K562 (cell line): ENCODE measurements at regions not wholly inside any gene's neighbourhood (a gene's known extent, or its start where the extent isn't known, plus 50 kb on each side); places are given as distances from the start of the nearest gene placed in this dataset.

Experiments used
- ATF1 ChIP-seq, 2 experiments: fragments of 450-650 bp in 1 of 2; IDR thresholded peaks; 2 replicates each; pipeline ENCODE4 v1.6.1; 2016; ENCODE audit warnings: missing compliant biosample characterization in 1 of 2, missing genetic modification characterization in 1 of 2
- CTBP1 ChIP-seq: fragments of 450-650 bp; IDR thresholded peaks from 2 replicates; pipeline ENCODE4 v1.6.1; 2016; ENCODE audit warnings: borderline replicate concordance
- CXXC5 ChIP-seq: fragments of 250-450 bp; sonication (Bioruptor Pico); IDR thresholded peaks from 2 replicates; pipeline ENCODE4 v1.8.0; 2022; ENCODE audit warnings: inconsistent platforms, mild to moderate bottlenecking, moderate library complexity
- DPF2 ChIP-seq: fragments of 450-650 bp; IDR thresholded peaks from 2 replicates; pipeline ENCODE4 v1.6.1; 2016
- ESRRA ChIP-seq: fragments of 450-650 bp; IDR thresholded peaks from 2 replicates; pipeline ENCODE4 v1.6.1; 2014; ENCODE audit warnings: low read depth, mild to moderate bottlenecking, moderate library complexity, borderline replicate concordance
- EWSR1 ChIP-seq: fragments of 450-650 bp; IDR thresholded peaks from 2 replicates; pipeline ENCODE4 v1.6.1; 2018; ENCODE audit warnings: borderline replicate concordance, mild to moderate bottlenecking, low read depth, moderate library complexity; ENCODE audit not compliant: partially characterized antibody
- FOSL1 ChIP-seq: fragments of 200-800 bp; sonication (Bioruptor generic); conservative IDR thresholded peaks from 2 replicates; pipeline ENCODE4 v1.6.1; 2016; ENCODE audit warnings: missing genetic modification characterization, missing compliant biosample characterization
- GABPA ChIP-seq: fragments of 200-800 bp; sonication (Bioruptor generic); conservative IDR thresholded peaks from 2 replicates; pipeline ENCODE4 v1.6.1; 2016; ENCODE audit warnings: low read depth, missing genetic modification characterization, missing compliant biosample characterization
- GABPB1 ChIP-seq: sonication (generic); formaldehyde crosslinking; IDR thresholded peaks from 2 replicates; pipeline ENCODE4 v1.8.0; 2022; ENCODE audit warnings: mild to moderate bottlenecking, missing genetic modification reagents
- HMBOX1 ChIP-seq: sonication (generic); IDR thresholded peaks from 2 replicates; pipeline ENCODE4 v1.6.1; 2016
- HMG20A ChIP-seq: fragments of 450-650 bp; formaldehyde crosslinking; conservative IDR thresholded peaks from 2 replicates; pipeline ENCODE4 v1.4.0; 2020; ENCODE audit warnings: mild to moderate bottlenecking, mixed read lengths
- KDM5B ChIP-seq: fragments of 200-600 bp; sonication (generic); IDR thresholded peaks from 2 replicates; pipeline ENCODE4 v1.6.1; 2012; ENCODE audit warnings: low read depth, mild to moderate bottlenecking, moderate library complexity, low read length, control low read depth, inconsistent platforms; ENCODE audit not compliant: insufficient replicate concordance
- MAFG ChIP-seq: fragments of 450-650 bp; conservative IDR thresholded peaks from 2 replicates; pipeline ENCODE4 v1.6.1; 2016; ENCODE audit warnings: missing genetic modification characterization, missing compliant biosample characterization
- MBD2 ChIP-seq: sonication (generic); IDR thresholded peaks from 2 replicates; pipeline ENCODE4 v1.6.1; 2016; ENCODE audit warnings: low read depth, borderline replicate concordance
- MEIS2 ChIP-seq: fragments of 450-650 bp; IDR thresholded peaks from 2 replicates; pipeline ENCODE4 v1.6.1; 2014; ENCODE audit warnings: mild to moderate bottlenecking; ENCODE audit not compliant: partially characterized antibody
- NCOA1 ChIP-seq: fragments of 450-650 bp; IDR thresholded peaks from 2 replicates; pipeline ENCODE4 v1.6.1; 2016; ENCODE audit warnings: low read depth
- NFIC ChIP-seq: fragments of 450-650 bp; IDR thresholded peaks from 2 replicates; pipeline ENCODE4 v1.6.1; 2017; ENCODE audit warnings: mild to moderate bottlenecking, inconsistent platforms
- NR2F6 ChIP-seq: fragments of 450-650 bp; formaldehyde crosslinking; IDR thresholded peaks from 2 replicates; pipeline ENCODE4 v1.4.0; 2020; ENCODE audit warnings: mild to moderate bottlenecking
- RBM25 ChIP-seq: fragments of 200-400 bp; formaldehyde crosslinking; IDR thresholded peaks from 2 replicates; pipeline ENCODE4 v1.6.1; 2018; ENCODE audit warnings: low read length, low read depth, moderate library complexity; ENCODE audit not compliant: severe bottlenecking
- SMAD1 ChIP-seq: fragments of 150-350 bp; IDR thresholded peaks from 2 replicates; pipeline ENCODE4 v1.6.1; 2014; ENCODE audit warnings: low read length, low read depth; ENCODE audit not compliant: partially characterized antibody
- SMAD2 ChIP-seq: fragments of 150-350 bp; IDR thresholded peaks from 2 replicates; pipeline ENCODE4 v1.6.1; 2014; ENCODE audit warnings: low read depth, mild to moderate bottlenecking, low read length
- SPI1 ChIP-seq: IDR thresholded peaks from 2 replicates; pipeline ENCODE4 v1.6.1; 2011; ENCODE audit warnings: low read depth, low read length, control low read depth, borderline replicate concordance
- TAF15 ChIP-seq: fragments of 200-400 bp; formaldehyde crosslinking; IDR thresholded peaks from 2 replicates; pipeline ENCODE4 v1.6.1; 2017; ENCODE audit warnings: mild to moderate bottlenecking, low read depth, low read length, moderate library complexity
- TFAP4 ChIP-seq: sonication (generic); formaldehyde crosslinking; IDR thresholded peaks from 2 replicates; pipeline ENCODE4 v1.8.0; 2022; ENCODE audit warnings: missing genetic modification reagents, mild to moderate bottlenecking, moderate library complexity, borderline replicate concordance
- VEZF1 ChIP-seq: fragments of 200-800 bp; sonication (Bioruptor generic); IDR thresholded peaks from 2 replicates; pipeline ENCODE4 v1.6.1; 2017; ENCODE audit warnings: missing genetic modification characterization, missing compliant biosample characterization
- ZFP36 ChIP-seq: fragments of 150-350 bp; IDR thresholded peaks from 2 replicates; pipeline ENCODE4 v1.6.1; 2018; ENCODE audit warnings: low read length, low read depth; ENCODE audit not compliant: partially characterized antibody
- ZNF75A ChIP-seq: fragments of 450-650 bp; formaldehyde crosslinking; IDR thresholded peaks from 2 replicates; pipeline ENCODE4 v1.4.0; 2020; ENCODE audit warnings: mild to moderate bottlenecking
- ZNF79 ChIP-seq: fragments of 250-450 bp; sonication (Bioruptor Pico); IDR thresholded peaks from 2 replicates; pipeline ENCODE4 v1.4.0; 2020; ENCODE audit warnings: low read depth, mild to moderate bottlenecking, moderate library complexity

DNA sequence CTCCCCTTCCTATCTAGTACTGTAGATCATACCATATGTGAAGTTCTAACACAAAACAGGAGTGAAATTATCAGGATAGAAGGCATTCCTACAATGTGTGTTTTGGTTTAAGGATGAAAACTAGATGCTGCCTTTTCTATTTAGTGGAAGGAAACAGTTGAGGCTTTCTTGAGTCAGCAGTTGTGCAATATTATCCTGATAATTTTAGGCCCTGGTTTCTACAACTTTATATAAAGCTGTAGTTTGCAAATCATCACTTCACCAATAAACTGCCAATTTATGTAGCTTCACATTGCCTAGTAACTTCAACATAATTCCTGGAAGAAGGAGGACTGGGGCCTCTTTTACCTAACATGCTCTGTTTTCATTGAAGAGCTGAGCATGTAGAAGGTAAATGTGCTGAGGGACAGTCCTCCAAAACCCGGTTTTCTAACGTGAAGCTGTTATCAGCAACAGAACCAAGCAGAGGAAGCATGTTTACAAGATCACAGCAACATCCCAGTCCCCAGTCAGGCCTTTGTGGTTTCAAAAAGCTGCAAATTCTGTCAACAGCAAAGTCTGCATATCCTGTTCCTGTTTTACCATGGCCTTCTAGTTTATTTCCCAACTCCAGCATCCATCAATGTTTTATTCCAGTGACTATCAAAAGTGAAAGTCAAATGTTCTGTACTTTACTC is 513.4 kb upstream of the MEF2C start (continued):
- TF ChIP-seq GABPB1 (CRISPR knock-in tag), result no peak
- peak; percentile 38 for TF ChIP-seq CTBP1
- no peak for TF ChIP-seq KDM5B
- peak; percentile 45; the same call in 1 of the 2 replicates for TF ChIP-seq ESRRA
- TF ChIP-seq SPI1, result peak; percentile 73; the same call in 1 of the 2 replicates
- TF ChIP-seq GABPA (tag), result peak; percentile 48; the same call in 1 of the 2 replicates
- no peak for TF ChIP-seq ZFP36
- TF ChIP-seq ZNF75A (CRISPR knock-in tag), result no peak
- TF ChIP-seq MBD2, result no peak
- no peak for TF ChIP-seq VEZF1
- TF ChIP-seq SMAD2, result no peak
- no peak for TF ChIP-seq MAFG
- TF ChIP-seq TFAP4, result no peak
- TF ChIP-seq TAF15, result no peak
- no peak for TF ChIP-seq EWSR1
- no peak for TF ChIP-seq ZNF79 (CRISPR knock-in tag)
- peak; percentile 19 for TF ChIP-seq RBM25
- TF ChIP-seq MEIS2, result peak; percentile 76
- TF ChIP-seq SMAD1, result no peak
- 0 out of 2 replicates have a peak, but pooled peaks have one; percentile 10 for TF ChIP-seq NFIC
- TF ChIP-seq HMG20A (CRISPR knock-in tag), result no peak
- TF ChIP-seq NCOA1, result no peak; the same call in 1 of the 2 replicates
- TF ChIP-seq DPF2, result peak; percentile 61
- no peak for TF ChIP-seq NR2F6 (CRISPR knock-in tag)
- no peak for TF ChIP-seq FOSL1 (tag)
- peak; percentile 47; the same call in 1 of the 2 replicates for TF ChIP-seq CXXC5
- TF ChIP-seq HMBOX1, result no peak
- TF ChIP-seq ATF1 (CRISPR knock-in tag; IDR thresholded peaks at IDR 0.05), result no peak
- TF ChIP-seq ATF1 (tag; IDR thresholded peaks at IDR 0.05), result 0 out of 2 replicates have a peak, but pooled peaks have one; percentile 18
